Neural crest cell (in vitro differentiated cells): ENCODE measurements at regions not wholly inside any gene's neighbourhood (a gene's known extent, or its start where the extent isn't known, plus 50 kb on each side); places are given as distances from the start of the nearest gene placed in this dataset.
"Not testable (repeated sequence)": the region's sequence is repeated elsewhere in the genome, so short reads cannot be mapped to it uniquely, and the experiment has no call there.

Experiments
- DNase-seq: peaks from one replicate; pipeline ENCODE4 v3.0.0; 2021; ENCODE audit warnings: low read depth, mixed read lengths, low spot score
- H3K27ac Mint-ChIP-seq: one replicate; pipeline ENCODE4 v1.8.0; 2021; ENCODE audit warnings: mild to moderate bottlenecking, mixed read lengths; ENCODE audit not compliant: unreplicated experiment
- H3K27me3 Mint-ChIP-seq: 2 replicates; pipeline ENCODE4 v1.8.0; 2021; ENCODE audit warnings: low read depth, mild to moderate bottlenecking, mixed read lengths
- H3K36me3 Mint-ChIP-seq: 2 replicates; pipeline ENCODE4 v1.8.0; 2021; ENCODE audit warnings: low read depth, mild to moderate bottlenecking, mixed read lengths
- H3K4me1 Mint-ChIP-seq: 2 replicates; pipeline ENCODE4 v1.8.0; 2021; ENCODE audit warnings: mixed read lengths
- H3K4me3 Mint-ChIP-seq: one replicate; pipeline ENCODE4 v1.8.0; 2021; ENCODE audit warnings: mild to moderate bottlenecking, mixed read lengths
- H3K9me3 Mint-ChIP-seq: 2 replicates; pipeline ENCODE4 v1.8.0; 2021; ENCODE audit warnings: mixed read lengths
- TF ChIP-seq, protein P1 (sequence below): fragments of 200-600 bp; sonication (generic); conservative IDR thresholded peaks from 2 replicates; pipeline ENCODE4 v1.5.0; 2021; ENCODE audit warnings: antibody characterized with exemption, mild to moderate bottlenecking

DNA sequence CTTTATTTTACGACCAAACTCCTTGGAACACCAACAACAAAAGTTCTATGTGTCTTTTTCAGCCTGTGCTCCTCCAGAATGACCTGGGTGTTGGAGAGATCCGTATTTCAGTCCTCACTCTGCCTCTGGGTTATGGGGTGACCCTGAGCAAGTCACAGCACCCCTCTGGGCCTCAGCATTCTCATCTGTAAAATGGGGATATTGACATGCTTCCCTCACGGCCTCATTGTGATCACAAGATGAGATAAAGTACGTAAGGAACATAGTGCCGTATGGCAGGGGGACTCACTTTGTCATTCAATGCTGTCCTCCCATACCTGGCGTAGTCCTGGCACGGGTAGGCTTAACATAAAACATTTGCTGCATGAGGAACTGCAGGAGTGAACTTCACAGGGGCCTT lies 123.0 kb upstream of the HAND1 start:
- H3K4me3 Mint-ChIP-seq: no peak overlapping the region
- DNase-seq: no peak
- peaks cover 78% of the 10 kb centered on the region for H3K27me3 Mint-ChIP-seq
- H3K4me1 Mint-ChIP-seq: no peaks in the 10 kb centered on the region
- no peak overlapping the region for H3K27ac Mint-ChIP-seq
- no peaks in the 10 kb centered on the region for H3K36me3 Mint-ChIP-seq
- TF ChIP-seq, protein P1, sequence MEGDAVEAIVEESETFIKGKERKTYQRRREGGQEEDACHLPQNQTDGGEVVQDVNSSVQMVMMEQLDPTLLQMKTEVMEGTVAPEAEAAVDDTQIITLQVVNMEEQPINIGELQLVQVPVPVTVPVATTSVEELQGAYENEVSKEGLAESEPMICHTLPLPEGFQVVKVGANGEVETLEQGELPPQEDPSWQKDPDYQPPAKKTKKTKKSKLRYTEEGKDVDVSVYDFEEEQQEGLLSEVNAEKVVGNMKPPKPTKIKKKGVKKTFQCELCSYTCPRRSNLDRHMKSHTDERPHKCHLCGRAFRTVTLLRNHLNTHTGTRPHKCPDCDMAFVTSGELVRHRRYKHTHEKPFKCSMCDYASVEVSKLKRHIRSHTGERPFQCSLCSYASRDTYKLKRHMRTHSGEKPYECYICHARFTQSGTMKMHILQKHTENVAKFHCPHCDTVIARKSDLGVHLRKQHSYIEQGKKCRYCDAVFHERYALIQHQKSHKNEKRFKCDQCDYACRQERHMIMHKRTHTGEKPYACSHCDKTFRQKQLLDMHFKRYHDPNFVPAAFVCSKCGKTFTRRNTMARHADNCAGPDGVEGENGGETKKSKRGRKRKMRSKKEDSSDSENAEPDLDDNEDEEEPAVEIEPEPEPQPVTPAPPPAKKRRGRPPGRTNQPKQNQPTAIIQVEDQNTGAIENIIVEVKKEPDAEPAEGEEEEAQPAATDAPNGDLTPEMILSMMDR: no peak
- no peaks in the 10 kb centered on the region for H3K9me3 Mint-ChIP-seq

DNA sequence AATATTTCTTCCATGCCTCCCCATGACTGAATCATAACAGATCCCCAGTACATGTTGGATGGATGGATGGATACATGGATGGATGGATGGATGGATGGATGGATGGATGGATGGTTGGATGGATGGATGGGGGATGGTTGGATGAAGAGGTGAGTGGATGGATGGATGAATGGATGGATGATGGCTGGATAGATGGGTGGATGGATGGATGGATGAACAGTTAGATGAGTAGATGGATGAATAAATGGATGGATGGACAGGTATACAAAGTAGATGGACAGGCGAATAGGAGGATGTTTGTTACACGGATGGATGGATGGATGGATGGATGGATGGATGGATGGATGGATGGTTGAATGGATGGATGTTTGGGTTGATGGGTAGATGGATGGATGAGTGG lies 120.0 kb upstream of the HAND1 start:
- no peak overlapping the region for H3K4me3 Mint-ChIP-seq
- H3K36me3 Mint-ChIP-seq: no peaks in the 10 kb centered on the region
- no peak for DNase-seq
- H3K27me3 Mint-ChIP-seq: peaks cover 50% of the 10 kb centered on the region
- H3K4me1 Mint-ChIP-seq: no peaks in the 10 kb centered on the region
- TF ChIP-seq, protein P1: no peak
- H3K9me3 Mint-ChIP-seq: no peaks in the 10 kb centered on the region
- H3K27ac Mint-ChIP-seq: no peak overlapping the region

DNA sequence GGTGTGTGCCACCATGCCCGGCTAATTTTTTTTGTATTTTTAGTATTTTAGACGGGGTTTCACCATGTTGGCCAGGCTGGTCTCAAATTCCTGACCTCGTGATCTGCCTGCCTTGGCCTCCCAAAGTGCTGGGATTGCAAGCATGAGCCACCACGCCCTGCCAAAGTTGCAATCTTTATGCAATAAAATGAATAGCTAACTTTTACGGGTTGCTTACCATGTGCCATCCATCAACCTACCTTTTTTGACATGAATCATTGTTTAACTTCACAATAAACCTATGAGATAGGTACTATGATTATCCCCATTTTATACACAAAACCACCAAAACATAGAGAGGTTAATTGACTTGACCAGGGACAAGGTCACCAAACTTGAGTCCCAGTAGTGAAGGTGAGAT lies 118.8 kb upstream of the HAND1 start:
- H3K27me3 Mint-ChIP-seq: peaks cover 38% of the 10 kb centered on the region
- not testable (repeated sequence) for DNase-seq, H3K27ac Mint-ChIP-seq, H3K9me3 Mint-ChIP-seq, H3K4me1 Mint-ChIP-seq, H3K4me3 Mint-ChIP-seq, H3K36me3 Mint-ChIP-seq

DNA sequence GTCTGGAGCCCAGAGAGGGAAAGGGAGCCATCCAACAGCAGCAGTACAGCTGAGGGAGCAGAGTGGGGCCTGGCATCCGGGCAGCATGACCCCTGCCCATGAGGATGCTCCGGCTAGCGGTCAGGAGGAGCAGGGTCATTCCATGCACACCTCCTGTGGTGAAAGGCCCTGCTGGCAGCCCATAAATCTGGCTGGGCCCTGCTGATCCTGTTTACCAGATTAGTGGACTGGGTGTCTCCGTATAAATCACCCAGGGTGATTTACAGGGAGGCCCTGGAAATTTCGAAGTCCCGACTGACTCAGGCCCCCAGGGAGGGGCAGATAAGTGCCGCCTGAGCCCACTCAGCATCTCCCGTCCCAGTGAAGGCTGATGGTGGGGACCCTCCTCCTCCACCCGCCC lies 117.6 kb upstream of the HAND1 start:
- Mint-ChIP-seq H3K27me3 (peaks cover 30% of the 10 kb centered on the region), H3K4me1 (no peaks in the 10 kb centered on the region), H3K9me3 (no peaks in the 10 kb centered on the region), H3K36me3 (no peaks in the 10 kb centered on the region), H3K4me3 (no peak overlapping the region), H3K27ac (no peak overlapping the region)
- DNase-seq: no peak
- TF ChIP-seq, protein P1: no peak

DNA sequence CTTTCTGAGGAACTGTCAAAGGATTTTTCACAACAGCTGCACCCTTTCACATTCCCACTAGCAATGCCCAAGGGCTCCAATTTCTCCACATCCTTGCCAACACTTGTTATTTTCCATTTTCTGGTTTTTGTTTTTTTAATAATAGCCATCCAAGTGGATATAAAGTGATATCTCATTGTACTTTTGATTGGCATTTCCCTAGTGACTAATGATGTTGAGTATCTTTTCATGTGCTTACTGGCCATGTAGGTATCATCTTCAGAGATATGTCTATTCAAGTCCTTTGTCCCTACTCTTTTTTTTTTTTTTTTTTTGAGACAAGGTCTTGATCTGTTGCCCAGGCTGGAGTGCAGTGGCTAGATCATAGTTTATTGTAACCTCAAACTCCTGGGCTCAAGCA lies 115.8 kb upstream of the HAND1 start:
- TF ChIP-seq, protein P1: no peak
- no peaks in the 10 kb centered on the region for H3K9me3 Mint-ChIP-seq
- no peak overlapping the region for H3K27ac Mint-ChIP-seq
- peaks cover 14% of the 10 kb centered on the region for H3K27me3 Mint-ChIP-seq
- no peak overlapping the region for H3K4me3 Mint-ChIP-seq
- H3K36me3 Mint-ChIP-seq: no peaks in the 10 kb centered on the region
- no peaks in the 10 kb centered on the region for H3K4me1 Mint-ChIP-seq
- no peak for DNase-seq

DNA sequence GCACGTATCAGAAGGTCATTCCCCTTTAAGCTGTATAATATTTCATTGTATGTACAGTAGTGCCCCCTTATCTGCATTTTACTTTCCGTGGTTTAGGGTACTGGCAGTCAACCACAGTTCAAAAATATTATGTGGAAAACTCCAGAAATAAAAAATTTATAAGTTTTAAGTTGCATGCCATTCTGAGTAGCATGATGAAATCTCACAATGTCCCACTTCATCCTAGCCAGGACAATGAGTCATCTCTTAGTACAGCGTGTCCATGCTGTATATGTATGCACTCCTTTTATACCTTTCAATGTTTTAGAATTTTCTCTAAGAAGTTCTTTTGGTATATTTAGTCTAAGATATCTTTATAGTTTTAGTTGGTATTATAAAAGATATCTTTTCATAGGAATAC lies 115.0 kb upstream of the HAND1 start:
- Mint-ChIP-seq H3K27ac (no peak overlapping the region), H3K27me3 (peaks cover 11% of the 10 kb centered on the region), H3K9me3 (no peaks in the 10 kb centered on the region), H3K36me3 (no peaks in the 10 kb centered on the region), H3K4me1 (no peaks in the 10 kb centered on the region), H3K4me3 (no peak overlapping the region)
- DNase-seq: no peak
- TF ChIP-seq, protein P1: no peak
